COR-L47 (cell line): ENCODE measurements at regions not wholly inside any gene's neighbourhood (a gene's known extent, or its start where the extent isn't known, plus 50 kb on each side); places are given as distances from the start of the nearest gene placed in this dataset.

Experiments
- DNase-seq: peaks from one replicate; lab custom pipeline; 2025; lab: John Stamatoyannopoulos, UW

GRCh38 chr11:121944556-121945230, 171.3 kb downstream of the BLID start:
- no peak for DNase-seq

- no peak for DNase-seq
Observed at GRCh38 chr11:121938076-121938475, 177.9 kb downstream of the BLID start.

GRCh38 chr11:121936781-121937447, 179.1 kb downstream of the BLID start:
- DNase-seq, result no peak

DNA sequence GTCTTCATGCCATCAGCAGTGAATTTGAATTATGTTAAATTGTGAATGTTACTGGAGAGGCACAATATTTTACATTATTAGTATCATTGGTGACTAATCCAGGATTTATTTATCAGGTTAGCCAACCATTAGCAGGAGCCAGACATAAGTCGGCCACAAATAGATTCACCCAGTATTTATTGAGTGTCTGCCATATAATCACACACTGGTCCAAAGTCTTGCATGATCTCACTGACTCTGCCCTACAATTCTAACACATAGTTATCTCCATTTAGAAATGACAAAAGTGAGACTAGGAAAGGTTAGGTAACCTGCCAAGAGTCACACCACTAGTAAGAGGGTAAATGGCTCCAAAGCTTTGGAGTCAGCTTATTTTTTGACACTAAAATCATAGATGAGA, 179.6 kb downstream of the BLID start:
- no peak for DNase-seq

- no peak for DNase-seq
Observed at GRCh38 chr11:121933694-121934093, 182.3 kb downstream of the BLID start.

DNA sequence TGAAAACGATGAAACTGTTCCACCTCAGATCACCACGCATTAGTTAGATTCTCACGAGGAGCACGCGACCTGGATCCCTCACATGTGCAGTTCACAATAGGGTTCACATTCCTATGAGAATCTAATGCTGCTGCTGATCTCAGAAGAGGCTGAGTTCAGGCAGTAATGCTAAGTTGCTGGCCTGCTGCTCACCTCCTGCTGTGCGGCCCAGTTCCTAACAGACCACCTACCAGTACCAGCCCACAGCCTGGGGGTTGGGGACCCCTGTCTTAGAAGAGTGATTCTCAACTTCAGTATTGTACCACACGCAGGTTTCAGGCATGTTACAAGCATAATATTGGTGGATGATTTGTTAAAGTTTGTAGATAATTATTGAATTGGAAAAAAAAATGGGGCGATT, 182.7 kb downstream of the BLID start:
- no peak for DNase-seq

- DNase-seq, result no peak
Observed at GRCh38 chr11:121932646-121933185, 183.3 kb downstream of the BLID start.

- DNase-seq, result no peak
Observed at GRCh38 chr11:121931748-121932352, 184.2 kb downstream of the BLID start.

GRCh38 chr11:121931121-121931520, 184.9 kb downstream of the BLID start:
- no peak for DNase-seq

- DNase-seq, result no peak
Observed at GRCh38 chr11:121930004-121930965, 185.7 kb downstream of the BLID start.

DNA sequence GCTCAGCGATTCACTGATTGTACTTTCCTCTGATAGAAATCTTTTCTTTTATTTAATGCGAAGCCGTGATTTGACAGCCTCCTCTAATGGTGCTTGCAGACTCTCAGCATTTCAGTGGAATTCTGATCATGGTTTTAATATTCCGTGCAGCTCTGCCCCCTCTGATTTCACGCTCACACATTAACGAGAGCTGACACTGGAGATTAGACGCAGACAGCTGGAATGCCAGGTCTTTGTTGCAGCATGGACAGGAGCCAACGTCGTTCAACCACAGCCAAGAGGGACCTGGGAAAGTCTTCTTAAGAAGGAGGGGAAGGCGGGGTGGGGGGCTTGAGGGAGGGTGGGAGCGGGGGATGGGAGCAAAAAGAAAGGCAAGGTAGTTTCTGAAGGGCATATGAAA, 186.4 kb downstream of the BLID start:
- no peak for DNase-seq

DNA sequence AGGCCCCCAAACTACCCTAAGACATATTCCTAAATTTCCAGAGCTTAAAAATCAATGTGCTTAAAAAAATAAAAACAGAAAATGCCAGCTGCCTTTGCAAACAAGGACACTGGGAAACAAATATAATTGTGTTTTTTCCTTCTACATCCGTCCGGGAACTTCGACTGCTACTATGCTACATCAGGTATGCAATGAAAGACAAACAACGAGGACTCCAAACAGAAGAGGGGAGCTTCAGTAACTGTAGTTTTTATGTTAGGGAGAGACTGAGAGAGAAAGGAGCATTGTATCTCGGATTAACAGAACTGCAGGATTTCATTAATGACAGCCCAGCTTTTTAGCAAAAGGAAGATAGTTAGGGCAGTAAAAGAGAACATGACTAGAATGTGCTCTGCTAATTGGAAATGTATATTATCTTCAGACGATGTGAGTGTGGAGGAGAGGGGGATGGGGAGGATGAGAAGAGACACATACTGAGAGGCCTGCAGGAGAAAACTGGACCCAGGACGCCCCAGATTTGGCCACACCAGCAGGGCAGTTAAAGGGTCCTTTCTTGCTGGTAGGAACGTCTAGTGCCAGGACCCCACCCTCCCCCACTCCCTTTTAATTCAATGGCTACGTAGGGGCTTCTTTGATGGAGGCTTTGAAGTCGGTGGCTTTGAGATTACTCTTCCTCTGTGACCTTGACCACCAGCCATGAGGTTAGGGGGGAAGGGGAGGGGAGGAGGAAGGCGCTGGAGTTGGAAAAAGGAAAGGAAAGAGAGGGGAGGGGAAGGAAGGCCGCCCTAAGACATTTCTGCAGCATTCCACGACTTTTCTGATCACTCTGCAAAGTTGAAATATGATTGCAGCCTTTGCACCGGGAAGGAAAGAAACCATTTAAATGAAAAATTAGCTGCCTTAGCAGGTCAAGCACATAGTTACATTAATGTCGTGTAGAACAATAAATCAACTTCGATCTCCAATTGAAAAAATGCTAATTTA, 187.1 kb downstream of the BLID start:
- DNase-seq, result no peak

DNA sequence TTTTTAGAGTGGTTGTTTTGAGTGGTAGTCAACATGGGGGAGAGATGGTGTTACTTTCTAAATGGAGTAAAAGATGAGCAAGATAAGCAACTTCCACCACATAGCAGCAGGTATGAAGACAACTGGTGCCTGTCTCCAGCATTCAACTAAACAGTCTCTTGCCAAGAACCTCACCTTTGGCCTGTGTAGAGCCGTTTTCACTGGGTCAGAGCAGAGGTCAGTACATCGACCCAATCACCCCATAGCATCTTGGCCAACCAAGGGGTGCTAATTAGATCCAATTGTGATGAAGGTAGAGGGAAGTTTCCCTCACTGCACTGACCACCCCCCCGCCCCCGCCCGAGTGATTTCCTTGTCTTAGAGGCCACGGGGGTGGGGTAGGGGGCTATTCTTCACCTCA, 188.2 kb downstream of the BLID start:
- no peak for DNase-seq

- no peak for DNase-seq
Observed at GRCh38 chr11:121927097-121927785, 188.8 kb downstream of the BLID start.

DNA sequence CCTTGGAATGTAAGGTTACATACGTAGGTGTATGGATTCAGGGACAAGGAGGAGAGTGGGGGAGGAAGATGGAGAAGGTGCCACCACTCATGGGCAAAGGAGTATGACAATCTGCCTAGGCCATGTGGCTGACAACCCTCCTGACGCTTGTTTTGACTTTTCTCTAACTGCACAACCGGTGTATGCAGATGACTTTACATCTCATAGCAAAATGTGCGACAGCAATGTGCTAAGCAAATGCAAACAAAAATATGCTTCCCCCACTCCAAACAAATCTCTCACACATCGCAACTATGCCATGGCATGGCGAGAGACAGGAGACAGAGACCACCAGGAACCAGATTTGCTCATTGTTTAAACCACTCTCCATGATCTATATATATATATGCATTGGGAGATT, 191.8 kb downstream of the BLID start:
- no peak for DNase-seq

DNA sequence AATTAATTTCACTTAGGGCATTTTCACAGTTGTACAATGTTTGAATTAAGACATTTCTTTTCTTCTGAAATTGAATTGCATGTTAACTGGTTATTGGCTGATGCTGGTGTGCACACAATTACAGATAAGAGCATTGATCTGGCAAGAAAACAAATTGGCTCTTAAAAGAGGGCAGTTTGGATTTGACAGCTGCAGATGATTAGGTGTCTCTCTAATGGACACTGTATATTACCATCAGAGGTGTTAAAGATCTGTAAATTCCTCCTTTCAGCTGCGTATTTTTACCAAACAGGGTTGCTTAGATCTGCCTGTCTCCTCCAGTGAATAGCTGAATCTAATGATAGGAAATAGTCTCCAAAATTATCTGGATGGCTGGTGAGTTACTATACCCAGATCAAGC, 198.5 kb downstream of the BLID start:
- no peak for DNase-seq

- no peak for DNase-seq
Observed at GRCh38 chr11:121914508-121915059, 201.4 kb downstream of the BLID start.

DNA sequence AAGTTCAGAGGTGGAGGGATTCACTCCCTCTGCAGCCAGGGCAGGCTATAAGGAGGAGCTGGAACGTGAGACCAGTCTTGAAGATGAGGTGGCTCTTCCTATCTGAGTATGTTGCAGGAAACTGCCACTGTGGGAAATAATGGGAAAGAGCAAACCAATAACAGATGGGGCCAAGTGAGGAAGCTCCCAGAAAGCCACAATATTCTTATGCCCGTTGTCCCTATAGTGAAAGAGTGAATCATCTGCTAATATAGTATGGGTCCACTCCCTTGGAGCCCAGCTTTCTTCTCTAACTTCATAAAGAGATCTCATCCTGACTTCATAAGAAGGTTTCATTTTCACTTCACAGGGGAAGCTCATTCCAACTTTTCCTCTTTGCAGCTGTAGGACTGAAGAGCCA, 206.4 kb downstream of the BLID start:
- no peak for DNase-seq

DNA sequence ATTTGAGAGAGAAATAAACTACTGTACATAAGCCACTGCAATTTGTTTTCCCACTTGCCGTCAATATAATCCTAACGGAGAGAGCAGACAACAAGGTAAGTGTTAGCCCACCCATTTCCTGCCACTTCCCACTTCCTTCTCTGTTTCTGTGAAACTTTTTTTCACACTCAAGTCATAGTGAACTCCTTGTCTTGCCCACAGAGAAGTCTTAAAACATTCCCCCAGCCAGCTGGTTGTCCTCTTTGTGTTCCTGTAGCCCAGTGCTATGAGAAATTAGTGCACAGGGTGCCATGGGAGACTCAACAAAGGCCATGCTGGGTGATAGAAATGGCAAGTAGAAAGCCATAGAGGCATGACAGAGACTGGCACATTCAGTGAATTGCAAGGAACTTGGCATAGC, 208.6 kb downstream of the BLID start:
- no peak for DNase-seq

- DNase-seq, result no peak
Observed at GRCh38 chr11:121904148-121904547, 211.9 kb downstream of the BLID start.
